ENCODE measurements at regions not wholly inside any gene's neighbourhood (a gene's known extent, or its start where the extent isn't known, plus 50 kb on each side); places are given as distances from the start of the nearest gene placed in this dataset.

DNA sequence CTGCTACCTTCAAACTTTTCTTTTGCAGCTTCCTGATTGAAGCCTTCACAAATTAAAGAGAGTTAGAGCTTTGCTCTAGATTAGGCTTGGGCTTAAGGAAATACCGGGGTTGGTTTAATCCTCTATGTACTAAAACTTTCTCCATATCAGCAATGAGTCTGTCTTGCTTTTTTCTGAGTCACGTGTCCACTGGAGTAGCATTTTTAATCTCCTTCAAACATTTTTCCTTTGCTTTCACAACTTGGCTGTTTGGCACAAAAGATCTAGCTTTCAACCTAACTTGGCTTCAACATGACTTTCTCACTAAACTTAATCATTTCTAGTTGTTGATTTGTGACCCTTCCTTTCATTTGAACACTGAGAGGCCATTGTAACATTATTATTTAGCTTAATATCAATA, 261.6 kb downstream of the PLK2 start:
- TF ChIP-seq EZH2 (IDR thresholded peaks at IDR 0.05; ENCODE audit: borderline replicate concordance, low read depth, low read length, poor library complexity, severe bottlenecking) = no peak
- TF ChIP-seq, protein P1, sequence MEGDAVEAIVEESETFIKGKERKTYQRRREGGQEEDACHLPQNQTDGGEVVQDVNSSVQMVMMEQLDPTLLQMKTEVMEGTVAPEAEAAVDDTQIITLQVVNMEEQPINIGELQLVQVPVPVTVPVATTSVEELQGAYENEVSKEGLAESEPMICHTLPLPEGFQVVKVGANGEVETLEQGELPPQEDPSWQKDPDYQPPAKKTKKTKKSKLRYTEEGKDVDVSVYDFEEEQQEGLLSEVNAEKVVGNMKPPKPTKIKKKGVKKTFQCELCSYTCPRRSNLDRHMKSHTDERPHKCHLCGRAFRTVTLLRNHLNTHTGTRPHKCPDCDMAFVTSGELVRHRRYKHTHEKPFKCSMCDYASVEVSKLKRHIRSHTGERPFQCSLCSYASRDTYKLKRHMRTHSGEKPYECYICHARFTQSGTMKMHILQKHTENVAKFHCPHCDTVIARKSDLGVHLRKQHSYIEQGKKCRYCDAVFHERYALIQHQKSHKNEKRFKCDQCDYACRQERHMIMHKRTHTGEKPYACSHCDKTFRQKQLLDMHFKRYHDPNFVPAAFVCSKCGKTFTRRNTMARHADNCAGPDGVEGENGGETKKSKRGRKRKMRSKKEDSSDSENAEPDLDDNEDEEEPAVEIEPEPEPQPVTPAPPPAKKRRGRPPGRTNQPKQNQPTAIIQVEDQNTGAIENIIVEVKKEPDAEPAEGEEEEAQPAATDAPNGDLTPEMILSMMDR (conservative IDR thresholded peaks at IDR 0.05; ENCODE audit: low read depth, low read length) = no peak
